H1 (cell line): ENCODE measurements at regions not wholly inside any gene's neighbourhood (a gene's known extent, or its start where the extent isn't known, plus 50 kb on each side); places are given as distances from the start of the nearest gene placed in this dataset.
A peak's percentile ranks its signal among the peaks of the same experiment; 100 is the strongest.

Experiments used
- CTCF ChIA-PET: fragments of 300-600 bp; sonication (Branson Sonifier 250); formaldehyde crosslinking; loops from one replicate; lab custom pipeline; 2021; ENCODE audit not compliant: partially characterized antibody; lab: Charles Lee
- POLR2A ChIA-PET: fragments of 300-600 bp; sonication (Branson Sonifier 250); formaldehyde crosslinking; loops from one replicate; lab custom pipeline; 2021; ENCODE audit warnings: inconsistent platforms; ENCODE audit not compliant: partially characterized antibody; lab: Charles Lee
- DNase-seq, 2 experiments: peaks; one replicate each; pipeline versions ENCODE4 v3.0.0 to v3.0.0-alpha.2; 2010 to 2022; ENCODE audit warnings: low spot score in 2 of 2, low read depth in 1 of 2, mixed read lengths in 1 of 2
- FAIRE-seq: peaks from 2 replicates; lab custom pipeline; 2011; peaks lifted over from hg19 to GRCh38; lab: Jason Lieb, UNC
- H2AFZ ChIP-seq: 2 replicates; pipeline ENCODE4 v1.8.1; 2012; ENCODE audit warnings: low read length, inconsistent platforms
- H2AK5ac ChIP-seq: 2 replicates; pipeline ENCODE4 v1.6.1; 2013; ENCODE audit warnings: low read depth, low read length
- H2BK120ac ChIP-seq: replicated peaks from 2 replicates; pipeline ENCODE3; 2013; ENCODE audit warnings: low read depth, low read length, inconsistent platforms
- H2BK12ac ChIP-seq: 2 replicates; pipeline ENCODE4 v1.6.1; 2013; ENCODE audit warnings: low read depth, low read length
- H2BK15ac ChIP-seq: 2 replicates; pipeline ENCODE4 v1.6.1; 2013; ENCODE audit warnings: low read length
- H2BK20ac ChIP-seq: 2 replicates; pipeline ENCODE4 v1.6.1; 2013; ENCODE audit warnings: low read length
- H2BK5ac ChIP-seq: 2 replicates; pipeline ENCODE4 v1.6.1; 2013; ENCODE audit warnings: low read depth, low read length
- H3K14ac ChIP-seq: 2 replicates; pipeline ENCODE4 v1.6.1; 2013; ENCODE audit warnings: inconsistent platforms; ENCODE audit not compliant: insufficient read length
- H3K18ac ChIP-seq: 2 replicates; pipeline ENCODE4 v1.6.1; 2013; ENCODE audit warnings: low read length; ENCODE audit errors: extremely low read depth
- H3K23ac ChIP-seq: 2 replicates; pipeline ENCODE4 v1.6.1; 2013; ENCODE audit warnings: inconsistent platforms; ENCODE audit not compliant: insufficient read length
- H3K23me2 ChIP-seq: 2 replicates; pipeline ENCODE4 v1.6.1; 2013; ENCODE audit warnings: low read depth, low read length
- H3K27ac ChIP-seq: 2 replicates; pipeline ENCODE4 v1.6.1; 2011; ENCODE audit warnings: low read depth, low read length, inconsistent platforms
- H3K27me3 ChIP-seq, 4 experiments: replicated peaks in 1 of 4; 1 replicate in 1 of 4; 2 replicates in 3 of 4; pipeline versions ENCODE4 v1.6.1 to v1.8.1; 2011 to 2013; ENCODE audit warnings: low read length in 3 of 4, mild to moderate bottlenecking in 3 of 4, inconsistent platforms in 2 of 4, mixed read lengths in 2 of 4, moderate library complexity in 1 of 4; ENCODE audit not compliant: control insufficient read depth in 3 of 4, insufficient read depth in 3 of 4; ENCODE audit errors: extremely low read depth in 1 of 4
- H3K36me3 ChIP-seq, 4 experiments: 2 replicates each; pipeline versions ENCODE4 v1.6.1 to v1.8.1; 2011 to 2013; ENCODE audit warnings: mild to moderate bottlenecking in 4 of 4, low read length in 3 of 4, moderate library complexity in 2 of 4, control low read depth in 1 of 4, inconsistent platforms in 1 of 4; ENCODE audit not compliant: insufficient read depth in 4 of 4, control insufficient read depth in 2 of 4
- H3K4ac ChIP-seq: replicated peaks from 2 replicates; pipeline ENCODE3; 2013; ENCODE audit warnings: low read length, low read depth, mixed read lengths, inconsistent platforms; ENCODE audit not compliant: insufficient read length
- H3K4me1 ChIP-seq, 4 experiments: replicated peaks in 1 of 4; 1 replicate in 1 of 4; 2 replicates in 3 of 4; pipeline versions ENCODE4 v1.6.1 to v1.8.1; 2011 to 2013; ENCODE audit warnings: low read length in 3 of 4, inconsistent platforms in 2 of 4, mixed read lengths in 1 of 4; ENCODE audit not compliant: insufficient read depth in 4 of 4, control insufficient read depth in 3 of 4
- H3K4me2 ChIP-seq, 2 experiments: 2 replicates each; pipeline versions ENCODE4 v1.6.1 to v1.8.1; 2011 to 2013; ENCODE audit warnings: low read depth in 2 of 2, low read length in 2 of 2, control low read depth in 1 of 2, inconsistent platforms in 1 of 2, mild to moderate bottlenecking in 1 of 2; ENCODE audit not compliant: insufficient read depth in 1 of 2
- H3K4me3 ChIP-seq, 4 experiments: fragments of 200-600, 300-600 bp in 1 of 4; sonication (generic), shearing (Covaris generic), sonication (Bioruptor Twin) in 1 of 4; 2 replicates each; pipeline versions ENCODE4 v1.5.1 to v1.8.1; 2011 to 2016; ENCODE audit warnings: low read length in 4 of 4, low read depth in 3 of 4, control low read depth in 2 of 4, inconsistent platforms in 2 of 4, mild to moderate bottlenecking in 2 of 4, mixed read lengths in 1 of 4, moderate library complexity in 1 of 4; ENCODE audit not compliant: insufficient read depth in 2 of 4; ENCODE audit errors: extremely low read depth in 1 of 4
- H3K56ac ChIP-seq: replicated peaks from 2 replicates; pipeline ENCODE3; 2013; ENCODE audit warnings: low read depth, mild to moderate bottlenecking, mixed read lengths, low read length, inconsistent platforms; ENCODE audit not compliant: insufficient read length
- H3K79me1 ChIP-seq: 2 replicates; pipeline ENCODE4 v1.6.1; 2013; ENCODE audit warnings: low read depth, low read length, control low read depth
- H3K79me2 ChIP-seq, 2 experiments: 2 replicates each; pipeline versions ENCODE4 v1.6.1 to v1.8.1; 2012 to 2013; ENCODE audit warnings: low read length in 2 of 2, mild to moderate bottlenecking in 2 of 2, inconsistent platforms in 1 of 2; ENCODE audit not compliant: insufficient read depth in 2 of 2, control insufficient read depth in 1 of 2
- H3K9ac ChIP-seq, 4 experiments: replicated peaks in 1 of 4; 1 replicate in 1 of 4; 2 replicates in 3 of 4; pipeline versions ENCODE4 v1.6.1 to v1.8.1; 2011 to 2013; ENCODE audit warnings: low read depth in 3 of 4, low read length in 3 of 4, control low read depth in 2 of 4, mild to moderate bottlenecking in 2 of 4, moderate library complexity in 2 of 4, inconsistent platforms in 1 of 4; ENCODE audit errors: extremely low read depth in 1 of 4
- H3K9me3 ChIP-seq, 2 experiments: 2 replicates each; pipeline versions ENCODE4 v1.6.1 to v1.8.1; 2012 to 2013; ENCODE audit warnings: mild to moderate bottlenecking in 2 of 2, moderate library complexity in 2 of 2, control low read depth in 1 of 2, inconsistent platforms in 1 of 2, low read depth in 1 of 2, low read length in 1 of 2, mixed read lengths in 1 of 2; ENCODE audit not compliant: insufficient read depth in 2 of 2
- H4K20me1 ChIP-seq, 2 experiments: replicated peaks in 1 of 2; 2 replicates each; pipeline versions ENCODE3 to v1.8.1; 2011 to 2013; ENCODE audit warnings: inconsistent platforms in 2 of 2, low read length in 2 of 2, mild to moderate bottlenecking in 1 of 2; ENCODE audit not compliant: insufficient read depth in 2 of 2, control insufficient read depth in 1 of 2
- H4K5ac ChIP-seq: 2 replicates; pipeline ENCODE4 v1.6.1; 2013; ENCODE audit warnings: low read length, low read depth, mixed read lengths, inconsistent platforms; ENCODE audit not compliant: insufficient read length
- H4K8ac ChIP-seq: 2 replicates; pipeline ENCODE4 v1.8.0; 2013; ENCODE audit warnings: mild to moderate bottlenecking, moderate library complexity, low read length, inconsistent platforms; ENCODE audit not compliant: insufficient read depth; ENCODE audit errors: extremely low read depth
- H4K91ac ChIP-seq: replicated peaks from 2 replicates; pipeline ENCODE3; 2013; ENCODE audit warnings: low read length, mixed read lengths, inconsistent platforms; ENCODE audit not compliant: insufficient read length
- HDAC2 ChIP-seq, 2 experiments: fragments of 300-600 bp in 1 of 2; sonication (generic) in 1 of 2; IDR thresholded peaks; 2 replicates each; pipeline ENCODE4 v1.6.1; 2011 to 2012; ENCODE audit warnings: low read depth in 2 of 2, low read length in 2 of 2, mild to moderate bottlenecking in 2 of 2, moderate library complexity in 2 of 2, borderline replicate concordance in 1 of 2, inconsistent platforms in 1 of 2
- JUND ChIP-seq: IDR thresholded peaks from 2 replicates; pipeline ENCODE4 v1.6.1; 2011; ENCODE audit warnings: mild to moderate bottlenecking, improper control_type of control experiment, low read length
- KDM1A ChIP-seq: fragments of 200-600, 300-600 bp; sonication (generic); IDR thresholded peaks from 2 replicates; pipeline ENCODE4 v1.7.1; 2016; ENCODE audit warnings: mild to moderate bottlenecking, low read length, borderline replicate concordance
- POLR2AphosphoS5 ChIP-seq: IDR thresholded peaks from 2 replicates; pipeline ENCODE4 v1.6.1; 2011; ENCODE audit warnings: low read depth, low read length
- POU5F1 ChIP-seq: IDR thresholded peaks from 2 replicates; pipeline ENCODE4 v1.6.1; 2011; ENCODE audit warnings: low read depth, mild to moderate bottlenecking, low read length, moderate library complexity
- YY1 ChIP-seq: IDR thresholded peaks from 2 replicates; pipeline ENCODE4 v1.6.1; 2011; ENCODE audit warnings: low read depth, mild to moderate bottlenecking, low read length
- WGBS, 2 experiments: shearing (Covaris generic) in 1 of 2; methylation state at CpG; one replicate each; pipeline versions ENCODE4 v1.1.6 to v1.1.7; 2013 to 2015; ENCODE audit warnings: low lambda C conversion rate in 2 of 2, mixed read lengths in 2 of 2, inconsistent platforms in 1 of 2, low coverage in 1 of 2, missing lambda C conversion rate in 1 of 2; ENCODE audit not compliant: insufficient replicate concordance in 2 of 2, insufficient coverage in 1 of 2, insufficient read length in 1 of 2; ENCODE audit errors: extremely low coverage in 1 of 2, missing lambda C conversion rate in 1 of 2; 5-methylcytosine and 5-hydroxymethylcytosine counted together
- TF ChIP-seq, protein P1 (sequence below): IDR thresholded peaks from 2 replicates; pipeline ENCODE4 v1.6.1; 2011; ENCODE audit warnings: low read depth, mild to moderate bottlenecking, low read length; ENCODE audit not compliant: insufficient read depth

DNA sequence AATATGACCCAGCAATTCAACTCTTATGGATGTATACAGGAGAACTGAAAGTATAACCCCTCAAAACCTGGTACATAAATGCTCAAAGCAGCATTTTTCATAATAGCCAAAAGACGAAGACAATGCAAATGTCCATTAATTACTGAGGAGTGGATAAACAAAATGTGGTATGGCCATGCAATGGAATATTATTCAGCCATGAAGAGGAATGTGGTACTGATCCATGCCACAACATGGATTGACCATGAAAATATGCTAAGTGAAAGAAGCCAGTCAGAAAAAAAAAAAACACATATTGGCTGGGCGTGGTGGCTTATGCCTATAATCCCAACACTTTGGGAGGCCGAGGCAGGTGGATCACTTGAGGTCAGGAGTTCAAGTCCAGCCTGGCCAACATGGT lies 74.5 kb upstream of the PLS3 start:
- Histone ChIP-seq H3K4me2 (no peak overlapping the region), H3K79me1 (no peaks in the 10 kb centered on the region), H4K20me1 (no peaks in the 10 kb centered on the region), H3K36me3 (no peaks in the 10 kb centered on the region), H4K91ac (no peak overlapping the region), H3K4me3 (no peak overlapping the region), H2BK15ac (no peak overlapping the region), H2AFZ (no peak overlapping the region), H2BK5ac (no peak overlapping the region), H4K5ac (no peak overlapping the region), H2AK5ac (no peak overlapping the region), H2BK120ac (no peak overlapping the region), H3K79me2 (no peaks in the 10 kb centered on the region), H3K27me3 (no peaks in the 10 kb centered on the region), H3K23me2 (no peaks in the 10 kb centered on the region), H4K8ac (no peak overlapping the region), H3K18ac (no peak overlapping the region), H3K4ac (no peak overlapping the region), H3K23ac (no peak overlapping the region), H3K14ac (no peak overlapping the region), H3K9ac (no peak overlapping the region), H2BK12ac (no peak overlapping the region), H3K4me1 (no peaks in the 10 kb centered on the region), H3K27ac (no peak overlapping the region), H3K9me3 (no peaks in the 10 kb centered on the region), H2BK20ac (no peak overlapping the region), H3K56ac (no peak overlapping the region)
- DNase-seq (no peak), FAIRE-seq (peak; percentile 50)
- WGBS, 2 experiments, result 93% methylated on average over 3 of the region's 3 CpGs; no CpG with 5 or more reads in 1 of the 2 experiments
- POLR2A ChIA-PET, result no interaction called here
- CTCF ChIA-PET, result no interaction called here
- TF ChIP-seq POLR2AphosphoS5 (no peak), HDAC2 (IDR thresholded peaks at IDR 0.05; ENCODE audit: borderline replicate concordance in 1 of 2, low read depth in 2 of 2, low read length in 2 of 2) (no peak), JUND (no peak), YY1 (no peak), POU5F1 (no peak), KDM1A (no peak)
- TF ChIP-seq, protein P1, sequence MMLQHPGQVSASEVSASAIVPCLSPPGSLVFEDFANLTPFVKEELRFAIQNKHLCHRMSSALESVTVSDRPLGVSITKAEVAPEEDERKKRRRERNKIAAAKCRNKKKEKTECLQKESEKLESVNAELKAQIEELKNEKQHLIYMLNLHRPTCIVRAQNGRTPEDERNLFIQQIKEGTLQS, result no peak
